ENCODE measurements at regions not wholly inside any gene's neighbourhood (a gene's known extent, or its start where the extent isn't known, plus 50 kb on each side); places are given as distances from the start of the nearest gene placed in this dataset.
"Not testable (repeated sequence)": the region's sequence is repeated elsewhere in the genome, so short reads cannot be mapped to it uniquely, and the experiment has no call there.

GRCh38 chr15:22134941-22135566, 54.7 kb downstream of the OR4M2 start:
- H3K36me3 ChIP-seq; H3K27me3 ChIP-seq; ATAC-seq; DNase-seq; intact Hi-C loops (cut with DNase I); H3K4me3 ChIP-seq; H3K4me1 ChIP-seq; H3K27ac ChIP-seq; H3K9me3 ChIP-seq: not testable (repeated sequence)

GRCh38 chr15:22137572-22137971, 57.2 kb downstream of the OR4M2 start:
- H3K9me3 ChIP-seq; H3K36me3 ChIP-seq; H3K27ac ChIP-seq; intact Hi-C loops (cut with DNase I); DNase-seq; H3K27me3 ChIP-seq; ATAC-seq; H3K4me3 ChIP-seq; H3K4me1 ChIP-seq: not testable (repeated sequence)

GRCh38 chr15:22141106-22141505, 60.8 kb downstream of the OR4M2 start:
- ATAC-seq; intact Hi-C loops (cut with DNase I): not testable (repeated sequence)

GRCh38 chr15:22148109-22148508, 67.8 kb downstream of the OR4M2 start:
- intact Hi-C loops (cut with DNase I): not testable (repeated sequence)

More at GRCh38 chr15:22141106-22141505, 60.8 kb downstream of the OR4M2 start:
- H3K4me1 ChIP-seq, H3K27me3 ChIP-seq, H3K9me3 ChIP-seq, H3K27ac ChIP-seq, H3K36me3 ChIP-seq, H3K4me3 ChIP-seq, DNase-seq: not testable (repeated sequence)

GRCh38 chr15:22158243-22158642, 77.9 kb downstream of the OR4M2 start:
- ATAC-seq, H3K4me3 ChIP-seq, H3K27me3 ChIP-seq: not testable (repeated sequence)

More at GRCh38 chr15:22148109-22148508, 67.8 kb downstream of the OR4M2 start:
- H3K4me3 ChIP-seq, H3K4me1 ChIP-seq, H3K27ac ChIP-seq, H3K27me3 ChIP-seq, H3K36me3 ChIP-seq, H3K9me3 ChIP-seq, ATAC-seq, DNase-seq: not testable (repeated sequence)

GRCh38 chr15:22160283-22160682, 80.0 kb downstream of the OR4M2 start:
- H3K4me1 ChIP-seq; intact Hi-C loops (cut with DNase I); H3K27ac ChIP-seq; H3K9me3 ChIP-seq; DNase-seq; H3K27me3 ChIP-seq; H3K36me3 ChIP-seq; H3K4me3 ChIP-seq; ATAC-seq: not testable (repeated sequence)

More at GRCh38 chr15:22158243-22158642, 77.9 kb downstream of the OR4M2 start:
- intact Hi-C loops (cut with DNase I); H3K4me1 ChIP-seq; H3K9me3 ChIP-seq; DNase-seq; H3K27ac ChIP-seq; H3K36me3 ChIP-seq: not testable (repeated sequence)

- H3K36me3 ChIP-seq; H3K27me3 ChIP-seq; ATAC-seq; H3K27ac ChIP-seq; H3K4me3 ChIP-seq; DNase-seq; H3K4me1 ChIP-seq; H3K9me3 ChIP-seq; intact Hi-C loops (cut with DNase I): not testable (repeated sequence)
These were observed 80.4 kb downstream of the OR4M2 start for GRCh38 chr15:22160741-22161140.

GRCh38 chr15:22161398-22161797, 81.1 kb downstream of the OR4M2 start:
- intact Hi-C loops (cut with DNase I); H3K9me3 ChIP-seq; ATAC-seq; H3K4me3 ChIP-seq; H3K36me3 ChIP-seq; H3K27ac ChIP-seq; DNase-seq; H3K27me3 ChIP-seq; H3K4me1 ChIP-seq: not testable (repeated sequence)

- H3K4me1 ChIP-seq; intact Hi-C loops (cut with DNase I); ATAC-seq; H3K36me3 ChIP-seq; DNase-seq; H3K9me3 ChIP-seq; H3K27ac ChIP-seq; H3K27me3 ChIP-seq; H3K4me3 ChIP-seq: not testable (repeated sequence)
These were observed 83.4 kb downstream of the OR4M2 start for GRCh38 chr15:22163715-22164114.

GRCh38 chr15:22167521-22167920, 87.2 kb downstream of the OR4M2 start:
- intact Hi-C loops (cut with DNase I); H3K36me3 ChIP-seq; H3K27me3 ChIP-seq; ATAC-seq; H3K9me3 ChIP-seq; H3K4me1 ChIP-seq; H3K4me3 ChIP-seq; H3K27ac ChIP-seq: not testable (repeated sequence)
- peak in 1 of 4 donors; percentile 0 for DNase-seq

GRCh38 chr15:22173029-22173998, 93.0 kb downstream of the OR4M2 start:
- H3K36me3 ChIP-seq; H3K9me3 ChIP-seq; H3K4me3 ChIP-seq; intact Hi-C loops (cut with DNase I); H3K27me3 ChIP-seq; H3K27ac ChIP-seq; DNase-seq; H3K4me1 ChIP-seq: not testable (repeated sequence)
- peak; percentile 91 for ATAC-seq

- intact Hi-C loops (cut with DNase I); H3K4me1 ChIP-seq; DNase-seq; H3K4me3 ChIP-seq; H3K27me3 ChIP-seq; H3K9me3 ChIP-seq; H3K27ac ChIP-seq; H3K36me3 ChIP-seq; ATAC-seq: not testable (repeated sequence)
These were observed 93.8 kb downstream of the OR4M2 start for GRCh38 chr15:22174088-22174487.

GRCh38 chr15:22177965-22178364, 97.6 kb downstream of the OR4M2 start:
- H3K9me3 ChIP-seq; intact Hi-C loops (cut with DNase I); H3K27ac ChIP-seq; H3K4me1 ChIP-seq; H3K4me3 ChIP-seq; ATAC-seq; H3K27me3 ChIP-seq; H3K36me3 ChIP-seq; DNase-seq: not testable (repeated sequence)

Measured in left lung (tissue), 4 donors.